Endothelial cell of umbilical vein (primary cell): ENCODE measurements at regions not wholly inside any gene's neighbourhood (a gene's known extent, or its start where the extent isn't known, plus 50 kb on each side); places are given as distances from the start of the nearest gene placed in this dataset.

Experiments used
- BruUV-seq: library from RNA; stranded (reverse); fragments of 400-500 nt; replicated peaks from 2 replicates; lab custom pipeline; 2021; lab: Mats Ljungman, UMichigan
- CTCF ChIA-PET: fragments of 300-600, 350-600 bp; sonication (Branson Sonifier 250); formaldehyde crosslinking; loops from one replicate; lab custom pipeline; 2021; ENCODE audit warnings: antibody characterized with exemption, inconsistent platforms; lab: Charles Lee
- POLR2A ChIA-PET: fragments of 300-600, 350-600 bp; sonication (Branson Sonifier 250); formaldehyde crosslinking; loops from one replicate; lab custom pipeline; 2021; ENCODE audit warnings: antibody characterized with exemption, inconsistent platforms; lab: Charles Lee
- DNase-seq: peaks from one replicate; pipeline ENCODE4 v3.0.0-alpha.2; 2011; ENCODE audit warnings: low read depth, low spot score
- FAIRE-seq: peaks from 2 replicates; lab custom pipeline; 2011; peaks lifted over from hg19 to GRCh38; lab: Jason Lieb, UNC
- H2AFZ ChIP-seq: 2 replicates; pipeline ENCODE4 v1.6.0; 2012; ENCODE audit warnings: low read depth, low read length, control low read depth, inconsistent platforms
- H3K27ac ChIP-seq: 2 replicates; pipeline ENCODE4 v1.5.1; 2011; ENCODE audit warnings: low read depth, mild to moderate bottlenecking, control low read depth, low read length, moderate library complexity; ENCODE audit not compliant: insufficient read depth
- H3K27me3 ChIP-seq, 2 experiments: 2 replicates each; pipeline versions ENCODE4 v1.6.0 to v1.6.1; 2011; ENCODE audit warnings: low read length in 2 of 2, mixed read lengths in 1 of 2; ENCODE audit not compliant: control insufficient read depth in 2 of 2, insufficient read depth in 2 of 2
- H3K36me3 ChIP-seq, 2 experiments: 2 replicates in 1 of 2; 3 replicates in 1 of 2; pipeline ENCODE4 v1.5.1; 2011; ENCODE audit warnings: low read length in 2 of 2, mild to moderate bottlenecking in 1 of 2, moderate library complexity in 1 of 2; ENCODE audit not compliant: control insufficient read depth in 2 of 2, insufficient read depth in 2 of 2; ENCODE audit errors: extremely low read depth in 1 of 2
- H3K4me1 ChIP-seq: 3 replicates; pipeline ENCODE4 v1.5.1; 2011; ENCODE audit warnings: mild to moderate bottlenecking, low read length; ENCODE audit not compliant: control insufficient read depth, insufficient read depth; ENCODE audit errors: extremely low read depth
- H3K4me2 ChIP-seq: 2 replicates; pipeline ENCODE4 v1.6.1; 2011; ENCODE audit warnings: low read length, control low read depth, mixed read lengths; ENCODE audit not compliant: insufficient read depth
- H3K4me3 ChIP-seq, 3 experiments: fragments of 200-600 bp in 1 of 3; sonication (generic), shearing (Covaris generic) in 1 of 3; replicated peaks in 1 of 3; 2 replicates each; pipeline ENCODE4 v1.5.1; 2011 to 2016; ENCODE audit warnings: control low read depth in 3 of 3, low read length in 3 of 3, mild to moderate bottlenecking in 2 of 3, inconsistent platforms in 1 of 3, low read depth in 1 of 3, moderate library complexity in 1 of 3; ENCODE audit not compliant: insufficient read depth in 1 of 3
- H3K79me2 ChIP-seq: 2 replicates; pipeline ENCODE4 v1.6.0; 2012; ENCODE audit warnings: low read length, inconsistent platforms; ENCODE audit not compliant: control insufficient read depth, insufficient read depth
- H3K9ac ChIP-seq: replicated peaks from 2 replicates; pipeline ENCODE3; 2011; ENCODE audit warnings: low read length, control low read depth; ENCODE audit not compliant: insufficient read depth; ENCODE audit errors: extremely low read depth
- H3K9me1 ChIP-seq: replicated peaks from 3 replicates; pipeline ENCODE4 v1.6.0; 2011; ENCODE audit warnings: mild to moderate bottlenecking, low read length; ENCODE audit not compliant: control insufficient read depth, insufficient read depth; ENCODE audit errors: extremely low read depth
- H3K9me3 ChIP-seq: replicated peaks from 2 replicates; pipeline ENCODE4 v1.5.1; 2012; ENCODE audit warnings: low read length, inconsistent platforms; ENCODE audit not compliant: control insufficient read depth, insufficient read depth
- H4K20me1 ChIP-seq: replicated peaks from 2 replicates; pipeline ENCODE3; 2011; ENCODE audit warnings: mild to moderate bottlenecking, low read length; ENCODE audit not compliant: control insufficient read depth, insufficient read depth; ENCODE audit errors: extremely low read depth
- CTCF ChIP-seq, 2 donors: IDR thresholded peaks; 1 replicate in 1 of 2; 2 replicates in 1 of 2; pipeline ENCODE4 v1.5.1; 2011; ENCODE audit warnings: low read length in 2 of 2, mild to moderate bottlenecking in 2 of 2, moderate library complexity in 2 of 2, control low read depth in 1 of 2, inconsistent platforms in 1 of 2, low read depth in 1 of 2; ENCODE audit not compliant: insufficient read depth in 1 of 2; ENCODE audit errors: extremely low read depth in 1 of 2
- MAX ChIP-seq: IDR thresholded peaks from 2 replicates; pipeline ENCODE4 v1.6.1; 2011; ENCODE audit not compliant: insufficient read depth, insufficient read length
- POLR2AphosphoS5 ChIP-seq: IDR thresholded peaks from 2 replicates; pipeline ENCODE4 v1.6.1; 2012; ENCODE audit warnings: low read depth, mild to moderate bottlenecking, control low read depth, low read length, moderate library complexity; ENCODE audit not compliant: insufficient read depth
- dilution Hi-C: fragments of 300-500 bp; cut with MboI; formaldehyde crosslinking; loops from one replicate; pipeline ENCODE4 v1.15.0; 2019; ENCODE audit warnings: low sequenced_read_pairs; ENCODE audit not compliant: extremely low pct_ligation_motif_present
- intact Hi-C: fragments of 100-400 bp; cut with micrococcal nuclease; formaldehyde crosslinking; loops from one replicate; pipeline ENCODE4 v1.10.0; 2022

DNA sequence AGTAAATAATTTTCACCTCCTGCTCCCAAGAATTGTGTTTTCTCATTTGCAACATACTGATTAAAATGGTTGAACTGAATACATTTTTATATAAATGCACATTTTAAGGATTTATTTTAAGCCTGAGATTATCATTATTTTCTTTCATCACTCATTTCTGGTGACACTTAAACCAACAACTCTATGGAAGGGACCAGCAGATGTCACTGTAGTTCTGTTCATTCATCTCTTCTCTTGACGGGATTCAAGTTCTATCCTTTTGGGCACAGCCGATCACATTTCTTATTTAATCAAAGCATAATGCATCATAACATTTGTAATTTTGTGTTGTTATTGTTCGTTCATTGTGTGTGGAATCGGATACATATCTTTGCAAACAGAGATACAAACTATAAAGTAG, 417.9 kb downstream of the HRH4 start:
- intact Hi-C loops (loop anchor here (1.0 to 5.0 kb wide), 7 partner anchors 179 to 1018 kb away; partner anchors contain the start of gene ZNF521), dilution Hi-C loops (no loop called here)
- no peaks in the 10 kb centered on the region for H3K9me1 ChIP-seq
- H3K79me2 ChIP-seq = no peaks in the 10 kb centered on the region
- no TSS peak for BruUV-seq
- no peak overlapping the region for H2AFZ ChIP-seq
- CTCF ChIA-PET = interaction anchor here (1.6 to 2.3 kb wide), 2 partner anchors 950 to 1017 kb away, joined by 4 to 11 read pairs; no protein-coding TSS in a partner anchor
- H4K20me1 ChIP-seq = no peaks in the 10 kb centered on the region
- FAIRE-seq (peak; percentile 86), DNase-seq (peak; percentile 75)
- TF ChIP-seq CTCF (IDR thresholded peaks at IDR 0.05; ENCODE audit: extremely low read depth in 1 of 2, insufficient read depth in 1 of 2, low read depth in 1 of 2, low read length in 2 of 2) (peak; percentile 23 to 44), MAX (no peak)
- H3K4me1 ChIP-seq = peaks cover 11% of the 10 kb centered on the region
- no peak overlapping the region for H3K9ac ChIP-seq
- H3K27me3 ChIP-seq = no peaks in the 10 kb centered on the region
- POLR2A ChIA-PET = no interaction called here
- H3K36me3 ChIP-seq = no peaks in the 10 kb centered on the region
- H3K9me3 ChIP-seq = no peaks in the 10 kb centered on the region
- H3K27ac ChIP-seq = no peak overlapping the region
- H3K4me2 ChIP-seq = no peak overlapping the region
- no peak overlapping the region for H3K4me3 ChIP-seq

DNA sequence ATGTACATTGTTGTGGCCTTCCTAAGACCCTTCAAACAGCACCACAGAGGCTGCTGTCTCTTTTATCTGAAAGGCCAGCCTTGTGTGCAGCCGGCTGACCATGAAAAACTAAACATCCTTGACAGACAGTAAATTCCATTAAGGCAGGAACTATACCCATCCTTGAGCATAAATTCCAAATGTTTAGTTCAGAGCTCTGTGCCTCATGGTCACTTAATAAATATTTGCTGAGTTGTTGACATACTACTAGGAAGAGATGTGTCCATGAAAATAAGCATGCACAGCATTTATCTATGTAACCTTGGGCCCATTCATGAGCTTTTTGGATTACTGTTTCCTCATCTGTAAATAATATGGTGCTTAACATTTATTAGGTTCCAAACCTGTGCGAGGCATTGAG, 424.8 kb downstream of the HRH4 start:
- no TSS peak for BruUV-seq
- ChIA-PET CTCF (interaction anchor here (0.8 to 1.3 kb wide), 3 partner anchors 14 to 158 kb away, joined by 3 read pairs; no protein-coding TSS in a partner anchor), POLR2A (no interaction called here)
- no peak overlapping the region for H3K4me2 ChIP-seq
- no peaks in the 10 kb centered on the region for H3K9me1 ChIP-seq
- H3K4me3 ChIP-seq = no peak overlapping the region
- H3K27ac ChIP-seq = no peak overlapping the region
- no peak overlapping the region for H3K9ac ChIP-seq
- no peak for DNase-seq
- no peaks in the 10 kb centered on the region for H3K27me3 ChIP-seq
- no peak for FAIRE-seq
- H2AFZ ChIP-seq = no peak overlapping the region
- dilution Hi-C loops = no loop called here
- no peaks in the 10 kb centered on the region for H3K79me2 ChIP-seq
- no peak for TF ChIP-seq POLR2AphosphoS5
- TF ChIP-seq MAX = no peak
- intact Hi-C loops = no loop called here
- no peaks in the 10 kb centered on the region for H3K9me3 ChIP-seq
- H4K20me1 ChIP-seq = no peaks in the 10 kb centered on the region
- H3K4me1 ChIP-seq = no peaks in the 10 kb centered on the region
- no peaks in the 10 kb centered on the region for H3K36me3 ChIP-seq
